NCI-H2227 treated with DMSO at 0.1 percent for 48 hours (cell line): ENCODE measurements at regions not wholly inside any gene's neighbourhood (a gene's known extent, or its start where the extent isn't known, plus 50 kb on each side); places are given as distances from the start of the nearest gene placed in this dataset.
"Not testable (repeated sequence)": the region's sequence is repeated elsewhere in the genome, so short reads cannot be mapped to it uniquely, and the experiment has no call there.

Source experiments
- DNase-seq: peaks from one replicate; lab custom pipeline; 2025; lab: John Stamatoyannopoulos, UW

DNA sequence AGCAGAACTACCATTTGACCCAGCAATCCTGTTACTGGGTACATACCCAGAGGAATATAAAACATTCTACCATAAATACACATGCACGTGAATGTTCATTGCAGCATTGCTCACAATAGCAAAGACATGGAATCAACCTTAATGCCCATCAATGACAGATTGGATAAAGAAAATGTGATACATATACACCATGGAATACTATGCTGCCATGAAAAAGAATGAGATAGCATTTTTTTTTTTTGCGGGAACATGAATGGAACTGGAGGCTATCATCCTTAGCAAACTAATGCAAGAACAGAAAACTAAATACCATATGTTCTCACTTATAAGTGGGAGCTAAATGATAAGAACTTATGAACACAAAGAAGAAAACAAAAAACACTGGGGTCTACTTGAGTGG lies 72.5 kb upstream of the C1GALT1C1 start:
- not testable (repeated sequence) for DNase-seq

DNA sequence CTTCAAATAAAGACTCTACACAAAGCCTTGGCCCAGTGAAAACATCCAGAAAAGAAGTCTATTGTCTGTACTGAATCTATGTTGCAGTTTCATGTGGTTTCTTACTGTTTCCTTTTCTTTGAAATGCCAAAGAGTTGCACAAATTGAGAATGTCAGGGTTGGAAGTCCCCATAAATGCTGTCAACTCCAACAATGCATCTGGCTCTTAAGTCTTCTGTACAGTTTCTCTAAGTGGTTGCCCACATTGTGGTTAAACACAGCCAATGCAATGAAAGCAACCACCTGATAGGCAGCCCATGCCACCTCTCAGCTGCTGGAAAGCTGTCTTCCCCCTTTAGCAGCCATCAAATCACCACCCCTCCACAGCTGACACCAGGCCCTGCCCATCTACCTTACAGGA lies 67.2 kb upstream of the C1GALT1C1 start:
- DNase-seq: no peak

DNA sequence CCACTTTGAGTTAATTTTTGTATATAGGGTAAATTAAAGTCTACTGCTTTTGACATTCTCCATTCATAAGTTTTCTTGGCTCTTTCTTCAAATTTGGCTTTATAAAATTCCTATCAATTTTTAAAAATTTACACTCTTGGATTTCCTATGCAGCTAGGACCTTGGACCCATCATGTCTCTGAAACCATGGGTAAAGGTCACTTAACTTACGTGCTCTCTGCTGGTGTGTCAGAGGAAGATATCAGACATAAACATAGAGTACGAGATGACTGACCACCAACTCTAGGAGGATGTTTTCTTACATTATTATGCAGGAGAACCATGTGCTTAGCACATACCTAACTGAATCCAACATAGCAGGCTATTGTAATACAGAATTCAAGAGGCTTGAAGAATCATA lies 62.5 kb upstream of the C1GALT1C1 start:
- no peak for DNase-seq

DNA sequence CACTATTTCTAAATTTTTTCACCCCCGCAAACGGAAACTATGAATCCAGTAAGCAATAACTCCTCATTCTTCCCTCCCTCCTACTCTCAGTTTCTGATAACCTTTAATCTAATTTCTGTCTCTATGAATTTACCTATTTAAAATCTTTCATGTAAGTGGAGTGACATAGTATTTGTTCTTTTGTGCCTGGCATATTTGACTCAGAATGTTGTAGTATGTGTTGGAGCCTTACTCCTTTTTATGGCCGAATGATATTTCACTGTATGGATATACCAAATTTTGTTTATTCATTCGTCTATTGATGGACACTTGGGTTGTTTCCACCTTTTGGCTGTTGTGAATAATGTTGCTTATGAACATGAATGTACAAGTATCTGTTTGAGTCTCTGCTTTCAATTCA lies 61.1 kb upstream of the C1GALT1C1 start:
- DNase-seq: no peak

DNA sequence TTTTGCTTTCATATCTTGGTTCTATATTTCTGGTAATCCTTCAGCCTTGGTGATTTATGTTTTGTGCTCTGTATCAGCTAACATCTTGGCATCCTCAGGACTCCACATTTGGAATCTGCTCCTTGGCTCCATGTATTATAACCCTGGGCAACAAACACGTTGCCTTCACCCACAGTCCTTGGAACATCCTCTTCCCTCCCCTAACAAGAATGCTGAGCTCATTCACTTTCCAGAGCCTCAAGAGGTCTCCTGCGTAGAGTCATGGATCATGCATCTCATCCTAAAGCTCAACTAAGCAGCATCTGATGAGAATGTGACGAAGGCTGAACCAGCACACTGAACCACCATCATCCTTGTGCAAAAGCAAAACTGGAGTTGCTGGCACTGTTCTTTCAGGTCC lies 60.5 kb upstream of the C1GALT1C1 start:
- DNase-seq: no peak

DNA sequence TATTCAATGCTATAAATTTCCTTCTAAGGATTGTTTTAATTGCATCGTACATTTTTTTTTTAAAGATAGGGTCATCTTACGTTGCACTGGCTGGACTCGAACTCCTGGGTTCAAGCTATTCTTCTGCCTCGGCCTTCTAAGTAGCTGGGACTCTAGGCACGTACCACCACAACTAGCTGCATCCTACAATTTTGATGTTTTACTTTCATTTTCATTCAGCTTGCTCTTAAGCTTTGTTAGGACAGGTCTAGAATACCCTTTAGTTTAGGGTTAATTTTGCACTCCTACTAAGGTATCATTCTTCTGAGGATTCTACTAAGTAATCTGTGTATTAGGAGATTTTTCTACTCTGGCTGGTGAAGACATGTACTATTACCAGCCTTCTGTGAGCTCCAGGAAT lies 50.2 kb upstream of the C1GALT1C1 start:
- no peak for DNase-seq
